GM23248 (cell line): ENCODE measurements at regions not wholly inside any gene's neighbourhood (a gene's known extent, or its start where the extent isn't known, plus 50 kb on each side); places are given as distances from the start of the nearest gene placed in this dataset.
A peak's percentile ranks its signal among the peaks of the same experiment; 100 is the strongest.

Source experiments
- DNase-seq: peaks from one replicate; pipeline ENCODE4 v3.0.0-alpha.2; 2015
- H2AFZ ChIP-seq: fragments of 200-600 bp; sonication (generic); 2 replicates; pipeline ENCODE4 v1.6.1; 2016; ENCODE audit warnings: antibody characterized with exemption
- H3F3A ChIP-seq: fragments of 200-600 bp; sonication (generic); 2 replicates; pipeline ENCODE4 v1.6.1; 2016; ENCODE audit warnings: mild to moderate bottlenecking, antibody characterized with exemption, mixed run types; ENCODE audit not compliant: insufficient read depth
- H3K27ac ChIP-seq: fragments of 200-600 bp; sonication (generic); 2 replicates; pipeline ENCODE4 v1.5.1; 2016; ENCODE audit warnings: mild to moderate bottlenecking
- H3K27me3 ChIP-seq: fragments of 200-600 bp; sonication (generic); replicated peaks from 2 replicates; pipeline ENCODE4 v1.6.1; 2016; ENCODE audit warnings: mild to moderate bottlenecking; ENCODE audit not compliant: insufficient read depth
- H3K36me3 ChIP-seq: fragments of 200-600 bp; sonication (generic); 2 replicates; pipeline ENCODE4 v1.6.1; 2016; ENCODE audit warnings: low read depth, mild to moderate bottlenecking
- H3K4me1 ChIP-seq: fragments of 200-600 bp; sonication (generic); 2 replicates; pipeline ENCODE4 v1.6.1; 2016; ENCODE audit warnings: mild to moderate bottlenecking; ENCODE audit not compliant: insufficient read depth
- H3K4me2 ChIP-seq: fragments of 200-600 bp; sonication (generic); one replicate; pipeline ENCODE4 v1.6.1; 2016; ENCODE audit warnings: mild to moderate bottlenecking; ENCODE audit not compliant: unreplicated experiment
- H3K4me3 ChIP-seq: fragments of 200-600 bp; sonication (generic); 2 replicates; pipeline ENCODE4 v1.5.1; 2016; ENCODE audit warnings: mild to moderate bottlenecking
- H3K79me2 ChIP-seq: fragments of 200-600 bp; sonication (generic); 2 replicates; pipeline ENCODE4 v1.6.1; 2016; ENCODE audit warnings: mild to moderate bottlenecking; ENCODE audit not compliant: insufficient read depth
- H3K9ac ChIP-seq: fragments of 200-600 bp; sonication (generic); 2 replicates; pipeline ENCODE4 v1.6.1; 2016; ENCODE audit warnings: mild to moderate bottlenecking
- H3K9me2 ChIP-seq: fragments of 200-600 bp; sonication (generic); 2 replicates; pipeline ENCODE4 v1.6.1; 2016; ENCODE audit warnings: mixed run types, mild to moderate bottlenecking, moderate library complexity; ENCODE audit not compliant: insufficient read depth
- H3K9me3 ChIP-seq: fragments of 200-600 bp; sonication (generic); one replicate; pipeline ENCODE4 v1.6.1; 2017; ENCODE audit warnings: low read depth
- H4K20me1 ChIP-seq: fragments of 200-600 bp; sonication (generic); 2 replicates; pipeline ENCODE4 v1.6.0; 2016; ENCODE audit not compliant: insufficient read depth
- EZH2 ChIP-seq: fragments of 200-600 bp; sonication (generic); IDR thresholded peaks from 2 replicates; pipeline ENCODE4 v1.6.1; 2018; ENCODE audit warnings: antibody characterized with exemption, mild to moderate bottlenecking; ENCODE audit not compliant: insufficient read depth, poor library complexity, severe bottlenecking
- EZH2phosphoT487 ChIP-seq: fragments of 200-600 bp; sonication (generic); IDR thresholded peaks from 2 replicates; pipeline ENCODE4 v1.6.1; 2018; ENCODE audit warnings: antibody characterized with exemption, moderate library complexity, mild to moderate bottlenecking, low read depth; ENCODE audit not compliant: insufficient read depth
- WGBS, 2 experiments: methylation state at CpG; one replicate each; pipeline ENCODE4 v1.1.6; 2015 to 2017; ENCODE audit warnings: low lambda C conversion rate in 2 of 2, low coverage in 1 of 2; ENCODE audit errors: missing lambda C conversion rate in 2 of 2; 5-methylcytosine and 5-hydroxymethylcytosine counted together
- in situ Hi-C: fragments of 300-500 bp; cut with MboI; formaldehyde crosslinking; loops from 2 replicates; pipeline ENCODE4 v1.15.0; 2020

DNA sequence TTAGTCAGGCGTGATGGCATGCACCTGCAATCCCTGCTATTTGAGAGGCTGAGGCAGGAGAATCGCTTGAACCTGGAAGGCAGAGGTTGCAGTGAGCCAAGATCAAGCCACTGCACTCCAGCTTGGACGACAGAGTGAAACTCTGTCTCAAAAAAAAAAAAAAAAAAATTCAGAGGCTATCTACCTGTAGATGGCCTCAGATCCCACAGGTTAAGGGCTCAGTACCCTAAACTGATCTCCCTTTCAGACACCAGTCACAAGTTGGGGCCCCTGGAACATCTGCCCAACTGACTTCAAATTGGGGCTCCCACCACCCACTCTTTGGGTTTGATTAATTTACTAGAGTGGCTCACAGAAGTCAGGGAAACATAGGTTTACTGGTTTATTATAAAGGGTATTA, 65.4 kb upstream of the ERCC6L2 start:
- H2AFZ ChIP-seq = no peak overlapping the region
- TF ChIP-seq EZH2 (no peak), EZH2phosphoT487 (no peak)

DNA sequence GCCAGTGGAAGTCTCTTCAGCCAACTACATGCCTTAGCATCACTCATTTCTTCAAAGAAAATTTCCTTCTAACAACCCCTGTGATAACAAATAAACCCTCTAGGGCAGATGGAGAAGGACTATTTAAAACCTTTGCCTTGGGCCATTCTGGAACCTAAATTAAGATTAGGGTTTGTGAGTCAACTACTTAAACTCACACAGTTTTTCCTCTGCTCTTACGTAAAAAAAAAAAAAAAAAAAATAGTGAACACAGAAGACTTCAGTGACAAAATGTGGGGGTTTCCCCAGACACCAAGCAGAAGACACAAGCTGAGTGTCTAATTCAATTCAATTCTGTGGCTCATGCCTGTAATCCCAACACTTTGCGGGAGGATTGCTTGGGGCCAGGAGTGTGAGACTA, 65.8 kb upstream of the ERCC6L2 start:
- Histone ChIP-seq H3K36me3 (no peaks in the 10 kb centered on the region), H3K4me2 (no peak overlapping the region), H3K9me3 (no peaks in the 10 kb centered on the region), H3K4me1 (0 out of 2 replicates have a peak, but pooled peaks cover 4% of the 10 kb centered on the region), H3K9me2 (no peaks in the 10 kb centered on the region), H2AFZ (no peak overlapping the region), H3F3A (no peaks in the 10 kb centered on the region), H3K4me3 (no peak overlapping the region), H3K27me3 (0 out of 2 replicates have a peak, but pooled peaks cover 6% of the 10 kb centered on the region), H4K20me1 (no peaks in the 10 kb centered on the region), H3K79me2 (no peaks in the 10 kb centered on the region), H3K9ac (no peak overlapping the region), H3K27ac (no peak overlapping the region)
- in situ Hi-C loops = no loop called here
- TF ChIP-seq EZH2 (no peak), EZH2phosphoT487 (no peak)
- WGBS, 2 experiments = 85 to 86% methylated on average over 2 of the region's 2 CpGs
- DNase-seq = no peak

More for the DNA sequence above, 65.4 kb upstream of the ERCC6L2 start:
- Histone ChIP-seq H3K4me1 (0 out of 2 replicates have a peak, but pooled peaks cover 4% of the 10 kb centered on the region), H3K9me3 (no peaks in the 10 kb centered on the region), H3K36me3 (no peaks in the 10 kb centered on the region), H3K9me2 (no peaks in the 10 kb centered on the region), H3K4me3 (no peak overlapping the region), H3K27ac (no peak overlapping the region), H3K9ac (no peak overlapping the region), H3K4me2 (no peak overlapping the region), H3F3A (no peaks in the 10 kb centered on the region), H3K27me3 (0 out of 2 replicates have a peak, but pooled peaks cover 6% of the 10 kb centered on the region), H3K79me2 (no peaks in the 10 kb centered on the region), H4K20me1 (no peaks in the 10 kb centered on the region)
- in situ Hi-C loops = no loop called here
- no peak for DNase-seq
- 69% methylated on average over 3 of the region's 3 CpGs for WGBS, 2 experiments

DNA sequence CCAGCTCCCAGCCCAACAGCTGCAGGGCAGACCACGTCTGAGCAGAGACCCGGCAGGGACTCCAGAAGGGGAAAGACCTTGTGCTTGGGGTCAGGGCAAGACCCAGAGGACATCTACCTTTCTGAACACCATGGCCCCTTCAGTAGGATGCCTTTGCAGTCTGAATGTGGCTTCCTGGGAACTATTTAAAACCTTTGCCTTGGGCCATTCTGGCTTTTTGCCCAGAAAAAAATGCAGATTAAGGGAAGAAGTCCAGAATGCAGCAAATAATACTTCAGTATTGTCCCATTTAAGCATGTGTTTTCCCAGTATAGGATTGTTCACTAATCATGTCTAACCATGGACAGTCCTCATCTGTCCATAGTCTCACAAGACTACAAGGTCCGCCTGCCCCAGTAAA, 67.5 kb upstream of the ERCC6L2 start:
- TF ChIP-seq EZH2 = no peak
- TF ChIP-seq EZH2phosphoT487 = no peak
- Histone ChIP-seq H3K36me3 (no peaks in the 10 kb centered on the region), H3K9ac (no peak overlapping the region), H3K9me2 (no peaks in the 10 kb centered on the region), H3K27me3 (peaks cover 15% of the 10 kb centered on the region), H3K9me3 (no peaks in the 10 kb centered on the region), H3K4me3 (no peak overlapping the region), H3K4me1 (no peaks in the 10 kb centered on the region), H2AFZ (no peak overlapping the region), H3F3A (no peaks in the 10 kb centered on the region), H3K27ac (no peak overlapping the region), H3K79me2 (no peaks in the 10 kb centered on the region), H4K20me1 (no peaks in the 10 kb centered on the region), H3K4me2 (no peak overlapping the region)
- DNase-seq = peak; percentile 15
- in situ Hi-C loops = no loop called here
- WGBS, 2 experiments = 46 to 49% methylated on average over 3 of the region's 3 CpGs

DNA sequence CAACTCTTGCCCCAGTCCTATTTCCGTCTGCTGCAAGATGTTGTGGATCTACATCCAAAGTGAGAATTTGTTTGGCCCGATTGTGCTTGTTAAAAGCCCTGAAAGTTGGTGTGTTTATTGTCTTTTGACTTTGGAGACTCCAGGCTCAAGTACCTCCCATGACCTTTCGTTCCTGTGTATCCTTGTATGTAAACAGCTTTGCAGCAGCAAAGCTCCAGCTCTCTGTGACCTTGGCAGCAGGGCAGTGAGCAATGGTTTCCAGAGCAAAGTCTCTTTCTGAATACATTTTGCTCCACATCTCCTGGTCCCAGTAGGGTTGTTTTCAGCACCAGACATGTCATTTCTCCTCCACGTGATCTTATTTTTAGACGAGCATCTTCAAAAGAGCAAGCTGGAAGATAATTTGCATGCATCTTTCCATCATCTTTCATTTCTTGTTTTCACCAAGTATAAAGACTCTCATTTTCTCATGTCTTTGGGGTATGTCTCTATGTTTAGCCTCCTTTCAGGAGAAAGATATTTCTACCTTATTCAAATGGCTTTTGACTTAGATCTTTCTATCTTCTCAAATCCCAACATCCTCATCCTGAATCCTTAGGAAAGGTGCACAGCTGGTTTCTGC, 68.1 kb upstream of the ERCC6L2 start:
- H4K20me1 ChIP-seq = no peaks in the 10 kb centered on the region
- TF ChIP-seq EZH2 (no peak), EZH2phosphoT487 (no peak)
- DNase-seq = no peak
- in situ Hi-C loops = no loop called here
- no peaks in the 10 kb centered on the region for H3K4me1 ChIP-seq
- H2AFZ ChIP-seq = no peak overlapping the region
- H3K36me3 ChIP-seq = no peaks in the 10 kb centered on the region
- no peaks in the 10 kb centered on the region for H3K79me2 ChIP-seq
- no peaks in the 10 kb centered on the region for H3K9me3 ChIP-seq
- WGBS, 2 experiments = 58 to 59% methylated on average over 5 of the region's 5 CpGs
- peaks cover 17% of the 10 kb centered on the region for H3K27me3 ChIP-seq
- no peaks in the 10 kb centered on the region for H3K9me2 ChIP-seq
- H3K27ac ChIP-seq = no peak overlapping the region
- no peak overlapping the region for H3K4me3 ChIP-seq
- H3K9ac ChIP-seq = no peak overlapping the region
- no peak overlapping the region for H3K4me2 ChIP-seq
- no peaks in the 10 kb centered on the region for H3F3A ChIP-seq
